ENCODE measurements at regions not wholly inside any gene's neighbourhood (a gene's known extent, or its start where the extent isn't known, plus 50 kb on each side); places are given as distances from the start of the nearest gene placed in this dataset.

DNA sequence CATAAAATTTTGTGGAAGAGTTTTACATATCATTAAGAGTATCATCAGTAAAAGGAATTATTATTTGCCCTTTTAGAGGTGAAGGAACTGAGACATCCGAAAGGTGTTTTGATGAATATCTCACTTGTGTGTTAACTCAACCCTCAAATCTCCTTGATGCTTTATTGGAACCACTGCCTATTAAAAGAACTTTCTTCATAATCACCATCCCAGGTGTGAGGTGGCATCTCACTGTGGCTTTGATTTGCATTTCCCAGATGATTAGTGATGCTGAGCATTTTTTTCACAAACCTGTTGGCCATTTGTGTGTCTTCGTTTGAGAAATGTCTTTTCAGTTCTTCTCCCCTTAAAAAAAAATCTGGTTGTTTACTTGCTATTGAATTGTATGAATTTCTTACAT lies 134.0 kb upstream of the SYN3 start:
- ATAC-seq (no peak), DNase-seq (no peak)
- Histone ChIP-seq H3K9me3 (no peaks in the 10 kb centered on the region), H3K36me3 (no peaks in the 10 kb centered on the region), H3K27ac (no peak overlapping the region), H3K4me1 (no peaks in the 10 kb centered on the region), H3K4me3 (no peak overlapping the region), H3K27me3 (peaks cover 0 to 10% (median 0%) of the 10 kb centered on the region in 7 donors)
- 71 to 80% methylated on average over 2 of the region's 2 CpGs for WGBS, 2 donors
- TF ChIP-seq, protein P1, sequence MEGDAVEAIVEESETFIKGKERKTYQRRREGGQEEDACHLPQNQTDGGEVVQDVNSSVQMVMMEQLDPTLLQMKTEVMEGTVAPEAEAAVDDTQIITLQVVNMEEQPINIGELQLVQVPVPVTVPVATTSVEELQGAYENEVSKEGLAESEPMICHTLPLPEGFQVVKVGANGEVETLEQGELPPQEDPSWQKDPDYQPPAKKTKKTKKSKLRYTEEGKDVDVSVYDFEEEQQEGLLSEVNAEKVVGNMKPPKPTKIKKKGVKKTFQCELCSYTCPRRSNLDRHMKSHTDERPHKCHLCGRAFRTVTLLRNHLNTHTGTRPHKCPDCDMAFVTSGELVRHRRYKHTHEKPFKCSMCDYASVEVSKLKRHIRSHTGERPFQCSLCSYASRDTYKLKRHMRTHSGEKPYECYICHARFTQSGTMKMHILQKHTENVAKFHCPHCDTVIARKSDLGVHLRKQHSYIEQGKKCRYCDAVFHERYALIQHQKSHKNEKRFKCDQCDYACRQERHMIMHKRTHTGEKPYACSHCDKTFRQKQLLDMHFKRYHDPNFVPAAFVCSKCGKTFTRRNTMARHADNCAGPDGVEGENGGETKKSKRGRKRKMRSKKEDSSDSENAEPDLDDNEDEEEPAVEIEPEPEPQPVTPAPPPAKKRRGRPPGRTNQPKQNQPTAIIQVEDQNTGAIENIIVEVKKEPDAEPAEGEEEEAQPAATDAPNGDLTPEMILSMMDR (IDR thresholded peaks at IDR 0.05): no peak
- intact Hi-C loops (cut with DNase I): no loop called here

DNA sequence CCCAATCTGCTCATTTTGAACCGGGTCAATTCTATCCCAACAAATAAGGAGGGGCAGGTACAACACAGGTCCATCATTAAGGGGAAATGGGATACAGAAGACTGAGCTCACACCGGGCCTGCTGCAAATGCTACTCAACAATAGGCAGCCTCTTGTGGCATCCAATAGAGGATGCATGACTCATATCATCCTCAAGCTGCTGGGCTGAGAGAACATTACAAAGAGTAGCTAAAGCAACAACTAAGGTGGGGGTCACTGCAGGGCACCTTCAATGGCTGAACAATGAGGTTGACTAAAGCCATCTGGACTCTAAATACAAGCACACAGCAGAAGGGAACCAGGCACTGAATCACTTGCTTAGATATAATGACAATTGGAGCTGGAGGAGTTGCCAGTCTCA lies 130.1 kb upstream of the SYN3 start:
- no peak for ATAC-seq
- TF ChIP-seq, protein P1 (IDR thresholded peaks at IDR 0.05): no peak
- 77 to 78% methylated on average over 2 of the region's 2 CpGs for WGBS, 2 donors

DNA sequence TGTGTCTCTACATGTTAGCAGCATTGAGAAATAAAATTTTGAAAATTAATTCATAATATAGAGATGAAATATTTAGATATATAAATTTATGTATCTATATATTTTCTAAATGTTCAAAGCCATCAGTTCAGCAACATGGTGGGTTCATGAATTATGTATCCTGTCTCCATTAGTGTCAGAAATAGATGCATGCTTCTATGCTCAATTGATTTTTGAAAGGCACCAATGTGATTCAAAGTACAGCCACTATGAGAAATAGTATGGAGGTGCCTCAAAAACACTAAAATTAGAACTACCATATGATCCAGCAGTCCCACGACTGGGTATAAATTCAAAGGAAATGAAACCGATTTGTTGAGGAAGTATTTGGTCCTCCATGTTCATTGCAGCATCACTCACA lies 128.6 kb upstream of the SYN3 start:
- 76 to 82% methylated on average over 2 of the region's 2 CpGs for WGBS, 2 donors
- H3K36me3 ChIP-seq: no peaks in the 10 kb centered on the region
- H3K27me3 ChIP-seq: no peaks in the 10 kb centered on the region
- H3K4me3 ChIP-seq: no peak overlapping the region
- ATAC-seq (no peak), DNase-seq (no peak)
- TF ChIP-seq, protein P1 (IDR thresholded peaks at IDR 0.05): no peak
- no peak overlapping the region for H3K27ac ChIP-seq
- intact Hi-C loops (cut with DNase I): no loop called here
- H3K9me3 ChIP-seq: peaks cover 0 to 13% (median 0%) of the 10 kb centered on the region in 11 donors
- no peaks in the 10 kb centered on the region for H3K4me1 ChIP-seq

More for the DNA sequence above, 130.1 kb upstream of the SYN3 start:
- Histone ChIP-seq H3K9me3 (no peaks in the 10 kb centered on the region), H3K4me1 (no peaks in the 10 kb centered on the region), H3K27me3 (peaks cover 0 to 4% (median 0%) of the 10 kb centered on the region in 7 donors), H3K36me3 (no peaks in the 10 kb centered on the region), H3K4me3 (no peak overlapping the region), H3K27ac (no peak overlapping the region)
- intact Hi-C loops (cut with DNase I): no loop called here
- no peak for DNase-seq

DNA sequence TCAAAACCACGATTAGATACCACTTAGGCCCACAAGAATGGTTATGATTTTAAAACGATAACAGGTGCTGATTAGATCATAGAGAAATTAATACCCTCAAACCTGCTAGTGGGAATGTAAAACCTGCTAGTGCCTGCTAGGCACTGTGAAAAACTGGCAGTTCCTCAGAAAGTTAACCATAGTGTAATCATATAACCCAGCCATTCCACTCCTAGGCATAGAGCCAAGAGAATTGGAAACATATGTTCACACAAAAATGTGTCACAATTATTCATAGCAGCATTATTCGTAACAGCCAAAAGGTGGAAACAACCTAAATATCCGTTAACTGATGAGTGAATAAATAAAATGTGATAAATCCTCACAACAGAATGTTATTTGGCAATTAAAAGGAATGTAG lies 122.2 kb upstream of the SYN3 start:
- Histone ChIP-seq H3K27me3 (no peaks in the 10 kb centered on the region), H3K4me1 (no peaks in the 10 kb centered on the region), H3K36me3 (no peaks in the 10 kb centered on the region), H3K4me3 (no peak overlapping the region), H3K9me3 (peaks cover 0 to 24% (median 0%) of the 10 kb centered on the region in 11 donors), H3K27ac (no peak overlapping the region)
- intact Hi-C loops (cut with DNase I): no loop called here
- ATAC-seq (no peak), DNase-seq (no peak)
- TF ChIP-seq, protein P1 (IDR thresholded peaks at IDR 0.05): no peak
- WGBS, 2 donors: 82 to 83% methylated on average over 4 of the region's 4 CpGs
